ENCODE measurements at regions not wholly inside any gene's neighbourhood (a gene's known extent, or its start where the extent isn't known, plus 50 kb on each side); places are given as distances from the start of the nearest gene placed in this dataset.

DNA sequence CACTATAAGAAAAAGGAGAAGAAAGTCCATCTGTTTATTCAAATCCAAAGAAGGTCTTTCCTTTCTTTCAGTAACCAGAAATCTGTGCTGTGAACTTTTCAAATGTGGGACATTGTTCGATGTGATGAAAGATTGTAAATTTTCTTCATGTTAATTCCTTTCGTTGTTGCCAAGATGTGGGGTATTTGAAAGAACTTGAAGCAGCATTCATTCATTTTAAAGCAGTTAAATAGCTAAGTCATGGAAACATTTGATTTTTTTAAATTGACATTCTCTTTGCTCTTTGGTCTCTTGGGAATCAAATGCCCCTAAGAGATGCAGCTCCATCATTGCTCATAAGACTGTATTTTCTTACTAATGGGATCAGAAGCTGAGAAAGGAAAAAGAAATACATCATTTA is 93.7 kb upstream of the EHBP1 start:
- TF ChIP-seq, protein P1, sequence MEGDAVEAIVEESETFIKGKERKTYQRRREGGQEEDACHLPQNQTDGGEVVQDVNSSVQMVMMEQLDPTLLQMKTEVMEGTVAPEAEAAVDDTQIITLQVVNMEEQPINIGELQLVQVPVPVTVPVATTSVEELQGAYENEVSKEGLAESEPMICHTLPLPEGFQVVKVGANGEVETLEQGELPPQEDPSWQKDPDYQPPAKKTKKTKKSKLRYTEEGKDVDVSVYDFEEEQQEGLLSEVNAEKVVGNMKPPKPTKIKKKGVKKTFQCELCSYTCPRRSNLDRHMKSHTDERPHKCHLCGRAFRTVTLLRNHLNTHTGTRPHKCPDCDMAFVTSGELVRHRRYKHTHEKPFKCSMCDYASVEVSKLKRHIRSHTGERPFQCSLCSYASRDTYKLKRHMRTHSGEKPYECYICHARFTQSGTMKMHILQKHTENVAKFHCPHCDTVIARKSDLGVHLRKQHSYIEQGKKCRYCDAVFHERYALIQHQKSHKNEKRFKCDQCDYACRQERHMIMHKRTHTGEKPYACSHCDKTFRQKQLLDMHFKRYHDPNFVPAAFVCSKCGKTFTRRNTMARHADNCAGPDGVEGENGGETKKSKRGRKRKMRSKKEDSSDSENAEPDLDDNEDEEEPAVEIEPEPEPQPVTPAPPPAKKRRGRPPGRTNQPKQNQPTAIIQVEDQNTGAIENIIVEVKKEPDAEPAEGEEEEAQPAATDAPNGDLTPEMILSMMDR (IDR thresholded peaks at IDR 0.05; ENCODE audit: borderline replicate concordance, extremely low read depth, low read length, poor library complexity, severe bottlenecking) = no peak
- no peak for TF ChIP-seq EZH2 (IDR thresholded peaks at IDR 0.05; ENCODE audit: borderline replicate concordance, low read depth, low read length, severe bottlenecking)
